Spleen (tissue), 7 donors: ENCODE measurements at regions not wholly inside any gene's neighbourhood (a gene's known extent, or its start where the extent isn't known, plus 50 kb on each side); places are given as distances from the start of the nearest gene placed in this dataset.

Source experiments
- CTCF ChIP-seq, 11 experiments: fragments of 200-600 bp in 7 of 11; fragments of 450-650 bp in 4 of 11; sonication (generic) in 4 of 11; IDR thresholded peaks in 8 of 11; conservative IDR thresholded peaks in 3 of 11; 1 replicate in 7 of 11; 2 replicates in 4 of 11; pipeline versions ENCODE4 v1.4.0 to v1.8.0; 2016 to 2021; ENCODE audit warnings: antibody characterized with exemption in 11 of 11, inconsistent platforms in 4 of 11, mild to moderate bottlenecking in 1 of 11
- POLR2AphosphoS5 ChIP-seq, 3 donors: sonication (generic); formaldehyde crosslinking; IDR thresholded peaks; one replicate each; pipeline ENCODE4 v1.5.1; 2017; ENCODE audit warnings: antibody characterized with exemption in 3 of 3
- donor health status: DM: no; HTN: no; CAD: no; lungs with moderate emphysema.
- donor health status: DM: no; HTN: no; CAD: no.
- donor health status: DM: no; HTN: no; CAD: no.

- no peak for TF ChIP-seq CTCF (IDR thresholded peaks at IDR 0.05 in 8 of 11, conservative IDR thresholded peaks at IDR 0.05 in 3 of 11)
- no peak for TF ChIP-seq POLR2AphosphoS5 (IDR thresholded peaks at IDR 0.05)
Observed at GRCh38 chr1:2952371-2952770, 68.9 kb upstream of the ACTRT2 start.
